Transverse colon (tissue), 4 donors: ENCODE measurements at regions not wholly inside any gene's neighbourhood (a gene's known extent, or its start where the extent isn't known, plus 50 kb on each side); places are given as distances from the start of the nearest gene placed in this dataset.

Source experiments
- DNase-seq: peaks from one replicate; pipeline ENCODE4 v3.0.0-alpha.2; 2019
- H3K27ac ChIP-seq, 4 donors: fragments of 200-600 bp; sonication (generic); 2 replicates each; pipeline ENCODE4 v1.5.1; 2016 to 2018; ENCODE audit warnings: inconsistent platforms in 4 of 4
- H3K27me3 ChIP-seq: fragments of 200-600 bp; sonication (generic); 2 replicates; pipeline ENCODE4 v1.5.1; 2017; ENCODE audit warnings: inconsistent platforms
- H3K36me3 ChIP-seq, 4 donors: fragments of 200-600 bp; sonication (generic); 2 replicates each; pipeline ENCODE4 v1.5.1; 2017 to 2019; ENCODE audit warnings: inconsistent platforms in 4 of 4
- H3K4me1 ChIP-seq, 4 donors: fragments of 200-600 bp; sonication (generic); 2 replicates each; pipeline ENCODE4 v1.5.1; 2017 to 2020; ENCODE audit warnings: inconsistent platforms in 4 of 4
- H3K4me3 ChIP-seq, 4 donors: fragments of 200-600 bp; sonication (generic); 1 replicate in 1 of 4; 2 replicates in 3 of 4; pipeline versions ENCODE4 v1.5.1 to v1.6.1; 2017 to 2019; ENCODE audit warnings: inconsistent platforms in 4 of 4
- H3K9me3 ChIP-seq, 2 donors: fragments of 200-600 bp; sonication (generic); 2 replicates each; pipeline ENCODE4 v1.5.1; 2017 to 2019; ENCODE audit warnings: inconsistent platforms in 2 of 2
- CTCF ChIP-seq, 5 experiments: fragments of 200-600 bp in 3 of 5; fragments of 450-650 bp in 2 of 5; sonication (generic) in 3 of 5; IDR thresholded peaks; 1 replicate in 2 of 5; 2 replicates in 3 of 5; pipeline ENCODE4 v1.5.1; 2016 to 2017; ENCODE audit warnings: antibody characterized with exemption in 5 of 5, inconsistent platforms in 3 of 5, mild to moderate bottlenecking in 2 of 5, moderate library complexity in 1 of 5
- EP300 ChIP-seq: sonication (generic); formaldehyde crosslinking; IDR thresholded peaks from one replicate; pipeline ENCODE4 v1.6.1; 2017; ENCODE audit warnings: antibody characterized with exemption, low read depth
- POLR2A ChIP-seq: fragments of 450-650 bp; IDR thresholded peaks from one replicate; pipeline ENCODE4 v1.6.1; 2016; ENCODE audit warnings: antibody characterized with exemption, mild to moderate bottlenecking, moderate library complexity
- POLR2AphosphoS5 ChIP-seq, 3 donors: sonication (generic); formaldehyde crosslinking; IDR thresholded peaks; one replicate each; pipeline ENCODE4 v1.6.1; 2016; ENCODE audit warnings: antibody characterized with exemption in 3 of 3
- WGBS, 2 donors: methylation state at CpG; one replicate each; pipeline ENCODE4 v1.1.5; 2018; ENCODE audit warnings: low coverage in 1 of 2; 5-methylcytosine and 5-hydroxymethylcytosine counted together
- in situ Hi-C, 4 donors: fragments of 200-750 bp; cut with MboI; loops; one replicate each; pipeline versions ENCODE4 v1.15.0 to v1.15.1; 2017; ENCODE audit warnings: low sequenced_read_pairs in 3 of 4, low pct_ligation_motif_present in 1 of 4, low pct_unique_long_range_greater_than_20kb in 1 of 4
- intact Hi-C: fragments of 100-400 bp; cut with DNase I; formaldehyde crosslinking; loops from one replicate; pipeline ENCODE4 v1.15.1; 2023; ENCODE audit warnings: low total_unique reads

GRCh38 chr4:34202154-34202553, 2042.2 kb downstream of the ARAP2 start:
- TF ChIP-seq POLR2A, result no peak
- no peak for TF ChIP-seq EP300
- TF ChIP-seq CTCF (IDR thresholded peaks at IDR 0.05), result no peak
- TF ChIP-seq POLR2AphosphoS5 (IDR thresholded peaks at IDR 0.05), result no peak
- Histone ChIP-seq H3K27me3 (no peaks in the 10 kb centered on the region), H3K4me1 (no peaks in the 10 kb centered on the region), H3K27ac (no peak overlapping the region), H3K36me3 (no peaks in the 10 kb centered on the region), H3K4me3 (no peak overlapping the region), H3K9me3 (no peaks in the 10 kb centered on the region)
- intact Hi-C loops (no loop called here), in situ Hi-C loops (no loop called here)
- DNase-seq, result no peak

- no peak for DNase-seq
- Histone ChIP-seq H3K9me3 (peaks cover 0 to 3% of the 10 kb centered on the region in 2 donors), H3K36me3 (no peaks in the 10 kb centered on the region), H3K4me3 (no peak overlapping the region), H3K27me3 (no peaks in the 10 kb centered on the region), H3K4me1 (no peaks in the 10 kb centered on the region), H3K27ac (no peak overlapping the region)
- no peak for TF ChIP-seq EP300
- TF ChIP-seq CTCF (IDR thresholded peaks at IDR 0.05), result no peak
- no peak for TF ChIP-seq POLR2A
- TF ChIP-seq POLR2AphosphoS5 (IDR thresholded peaks at IDR 0.05), result no peak
- in situ Hi-C loops, result no loop called here
- intact Hi-C loops, result no loop called here
- 53 to 61% methylated on average over 1 of the region's 1 CpG for WGBS, 2 donors
Observed at GRCh38 chr4:34220601-34221000, 2023.7 kb downstream of the ARAP2 start.

- no peak for TF ChIP-seq POLR2A
- TF ChIP-seq EP300, result no peak
- no peak for TF ChIP-seq POLR2AphosphoS5 (IDR thresholded peaks at IDR 0.05)
- TF ChIP-seq CTCF (IDR thresholded peaks at IDR 0.05), result no peak
- 40 to 60% methylated on average over 1 of the region's 1 CpG for WGBS, 2 donors
- no peak overlapping the region for H3K4me3 ChIP-seq
Observed at GRCh38 chr4:34221986-34222385, 2022.3 kb downstream of the ARAP2 start.

GRCh38 chr4:34236118-34236517, 2008.2 kb downstream of the ARAP2 start:
- DNase-seq, result no peak
- Histone ChIP-seq H3K36me3 (no peaks in the 10 kb centered on the region), H3K4me3 (no peak overlapping the region), H3K27ac (no peak overlapping the region), H3K9me3 (no peaks in the 10 kb centered on the region), H3K4me1 (no peaks in the 10 kb centered on the region), H3K27me3 (no peaks in the 10 kb centered on the region)
- intact Hi-C loops, result no loop called here
- TF ChIP-seq CTCF (IDR thresholded peaks at IDR 0.05), result no peak
- in situ Hi-C loops, result no loop called here
- WGBS, 2 donors, result 71 to 87% methylated on average over 1 of the region's 1 CpG

More at GRCh38 chr4:34221986-34222385, 2022.3 kb downstream of the ARAP2 start:
- Histone ChIP-seq H3K27ac (no peak overlapping the region), H3K4me1 (no peaks in the 10 kb centered on the region), H3K27me3 (no peaks in the 10 kb centered on the region), H3K9me3 (peaks cover 0 to 3% of the 10 kb centered on the region in 2 donors), H3K36me3 (no peaks in the 10 kb centered on the region)
- in situ Hi-C loops (no loop called here), intact Hi-C loops (no loop called here)
- DNase-seq, result no peak
